H1 (cell line): ENCODE measurements at regions not wholly inside any gene's neighbourhood (a gene's known extent, or its start where the extent isn't known, plus 50 kb on each side); places are given as distances from the start of the nearest gene placed in this dataset.

Experiments
- CTCF ChIA-PET: fragments of 300-600 bp; sonication (Branson Sonifier 250); formaldehyde crosslinking; loops from one replicate; lab custom pipeline; 2021; ENCODE audit not compliant: partially characterized antibody; lab: Charles Lee
- POLR2A ChIA-PET: fragments of 300-600 bp; sonication (Branson Sonifier 250); formaldehyde crosslinking; loops from one replicate; lab custom pipeline; 2021; ENCODE audit warnings: inconsistent platforms; ENCODE audit not compliant: partially characterized antibody; lab: Charles Lee
- DNase-seq, 2 experiments: peaks; one replicate each; pipeline versions ENCODE4 v3.0.0 to v3.0.0-alpha.2; 2010 to 2022; ENCODE audit warnings: low spot score in 2 of 2, low read depth in 1 of 2, mixed read lengths in 1 of 2
- FAIRE-seq: peaks from 2 replicates; lab custom pipeline; 2011; peaks lifted over from hg19 to GRCh38; lab: Jason Lieb, UNC
- H2AFZ ChIP-seq: 2 replicates; pipeline ENCODE4 v1.8.1; 2012; ENCODE audit warnings: low read length, inconsistent platforms
- H2AK5ac ChIP-seq: 2 replicates; pipeline ENCODE4 v1.6.1; 2013; ENCODE audit warnings: low read depth, low read length
- H2BK120ac ChIP-seq: replicated peaks from 2 replicates; pipeline ENCODE3; 2013; ENCODE audit warnings: low read depth, low read length, inconsistent platforms
- H2BK12ac ChIP-seq: 2 replicates; pipeline ENCODE4 v1.6.1; 2013; ENCODE audit warnings: low read depth, low read length
- H2BK15ac ChIP-seq: 2 replicates; pipeline ENCODE4 v1.6.1; 2013; ENCODE audit warnings: low read length
- H2BK20ac ChIP-seq: 2 replicates; pipeline ENCODE4 v1.6.1; 2013; ENCODE audit warnings: low read length
- H2BK5ac ChIP-seq: 2 replicates; pipeline ENCODE4 v1.6.1; 2013; ENCODE audit warnings: low read depth, low read length
- H3K14ac ChIP-seq: 2 replicates; pipeline ENCODE4 v1.6.1; 2013; ENCODE audit warnings: inconsistent platforms; ENCODE audit not compliant: insufficient read length
- H3K18ac ChIP-seq: 2 replicates; pipeline ENCODE4 v1.6.1; 2013; ENCODE audit warnings: low read length; ENCODE audit errors: extremely low read depth
- H3K23ac ChIP-seq: 2 replicates; pipeline ENCODE4 v1.6.1; 2013; ENCODE audit warnings: inconsistent platforms; ENCODE audit not compliant: insufficient read length
- H3K23me2 ChIP-seq: 2 replicates; pipeline ENCODE4 v1.6.1; 2013; ENCODE audit warnings: low read depth, low read length
- H3K27ac ChIP-seq: 2 replicates; pipeline ENCODE4 v1.6.1; 2011; ENCODE audit warnings: low read depth, low read length, inconsistent platforms
- H3K27me3 ChIP-seq, 4 experiments: replicated peaks in 1 of 4; 1 replicate in 1 of 4; 2 replicates in 3 of 4; pipeline versions ENCODE4 v1.6.1 to v1.8.1; 2011 to 2013; ENCODE audit warnings: low read length in 3 of 4, mild to moderate bottlenecking in 3 of 4, inconsistent platforms in 2 of 4, mixed read lengths in 2 of 4, moderate library complexity in 1 of 4; ENCODE audit not compliant: control insufficient read depth in 3 of 4, insufficient read depth in 3 of 4; ENCODE audit errors: extremely low read depth in 1 of 4
- H3K36me3 ChIP-seq, 4 experiments: 2 replicates each; pipeline versions ENCODE4 v1.6.1 to v1.8.1; 2011 to 2013; ENCODE audit warnings: mild to moderate bottlenecking in 4 of 4, low read length in 3 of 4, moderate library complexity in 2 of 4, control low read depth in 1 of 4, inconsistent platforms in 1 of 4; ENCODE audit not compliant: insufficient read depth in 4 of 4, control insufficient read depth in 2 of 4
- H3K4ac ChIP-seq: replicated peaks from 2 replicates; pipeline ENCODE3; 2013; ENCODE audit warnings: low read length, low read depth, mixed read lengths, inconsistent platforms; ENCODE audit not compliant: insufficient read length
- H3K4me1 ChIP-seq, 4 experiments: replicated peaks in 1 of 4; 1 replicate in 1 of 4; 2 replicates in 3 of 4; pipeline versions ENCODE4 v1.6.1 to v1.8.1; 2011 to 2013; ENCODE audit warnings: low read length in 3 of 4, inconsistent platforms in 2 of 4, mixed read lengths in 1 of 4; ENCODE audit not compliant: insufficient read depth in 4 of 4, control insufficient read depth in 3 of 4
- H3K4me2 ChIP-seq, 2 experiments: 2 replicates each; pipeline versions ENCODE4 v1.6.1 to v1.8.1; 2011 to 2013; ENCODE audit warnings: low read depth in 2 of 2, low read length in 2 of 2, control low read depth in 1 of 2, inconsistent platforms in 1 of 2, mild to moderate bottlenecking in 1 of 2; ENCODE audit not compliant: insufficient read depth in 1 of 2
- H3K4me3 ChIP-seq, 4 experiments: fragments of 200-600, 300-600 bp in 1 of 4; sonication (generic), shearing (Covaris generic), sonication (Bioruptor Twin) in 1 of 4; 2 replicates each; pipeline versions ENCODE4 v1.5.1 to v1.8.1; 2011 to 2016; ENCODE audit warnings: low read length in 4 of 4, low read depth in 3 of 4, control low read depth in 2 of 4, inconsistent platforms in 2 of 4, mild to moderate bottlenecking in 2 of 4, mixed read lengths in 1 of 4, moderate library complexity in 1 of 4; ENCODE audit not compliant: insufficient read depth in 2 of 4; ENCODE audit errors: extremely low read depth in 1 of 4
- H3K56ac ChIP-seq: replicated peaks from 2 replicates; pipeline ENCODE3; 2013; ENCODE audit warnings: low read depth, mild to moderate bottlenecking, mixed read lengths, low read length, inconsistent platforms; ENCODE audit not compliant: insufficient read length
- H3K79me1 ChIP-seq: 2 replicates; pipeline ENCODE4 v1.6.1; 2013; ENCODE audit warnings: low read depth, low read length, control low read depth
- H3K79me2 ChIP-seq, 2 experiments: 2 replicates each; pipeline versions ENCODE4 v1.6.1 to v1.8.1; 2012 to 2013; ENCODE audit warnings: low read length in 2 of 2, mild to moderate bottlenecking in 2 of 2, inconsistent platforms in 1 of 2; ENCODE audit not compliant: insufficient read depth in 2 of 2, control insufficient read depth in 1 of 2
- H3K9ac ChIP-seq, 4 experiments: replicated peaks in 1 of 4; 1 replicate in 1 of 4; 2 replicates in 3 of 4; pipeline versions ENCODE4 v1.6.1 to v1.8.1; 2011 to 2013; ENCODE audit warnings: low read depth in 3 of 4, low read length in 3 of 4, control low read depth in 2 of 4, mild to moderate bottlenecking in 2 of 4, moderate library complexity in 2 of 4, inconsistent platforms in 1 of 4; ENCODE audit errors: extremely low read depth in 1 of 4
- H3K9me3 ChIP-seq, 2 experiments: 2 replicates each; pipeline versions ENCODE4 v1.6.1 to v1.8.1; 2012 to 2013; ENCODE audit warnings: mild to moderate bottlenecking in 2 of 2, moderate library complexity in 2 of 2, control low read depth in 1 of 2, inconsistent platforms in 1 of 2, low read depth in 1 of 2, low read length in 1 of 2, mixed read lengths in 1 of 2; ENCODE audit not compliant: insufficient read depth in 2 of 2
- H4K20me1 ChIP-seq, 2 experiments: replicated peaks in 1 of 2; 2 replicates each; pipeline versions ENCODE3 to v1.8.1; 2011 to 2013; ENCODE audit warnings: inconsistent platforms in 2 of 2, low read length in 2 of 2, mild to moderate bottlenecking in 1 of 2; ENCODE audit not compliant: insufficient read depth in 2 of 2, control insufficient read depth in 1 of 2
- H4K5ac ChIP-seq: 2 replicates; pipeline ENCODE4 v1.6.1; 2013; ENCODE audit warnings: low read length, low read depth, mixed read lengths, inconsistent platforms; ENCODE audit not compliant: insufficient read length
- H4K8ac ChIP-seq: 2 replicates; pipeline ENCODE4 v1.8.0; 2013; ENCODE audit warnings: mild to moderate bottlenecking, moderate library complexity, low read length, inconsistent platforms; ENCODE audit not compliant: insufficient read depth; ENCODE audit errors: extremely low read depth
- H4K91ac ChIP-seq: replicated peaks from 2 replicates; pipeline ENCODE3; 2013; ENCODE audit warnings: low read length, mixed read lengths, inconsistent platforms; ENCODE audit not compliant: insufficient read length
- BCL11A ChIP-seq, 2 experiments: IDR thresholded peaks; one replicate each; pipeline ENCODE4 v1.6.1; 2011; ENCODE audit warnings: low read depth in 2 of 2, low read length in 2 of 2, mild to moderate bottlenecking in 2 of 2
- EP300 ChIP-seq, 2 experiments: IDR thresholded peaks; 1 replicate in 1 of 2; 2 replicates in 1 of 2; pipeline ENCODE4 v1.6.1; 2011 to 2012; ENCODE audit warnings: low read depth in 2 of 2, low read length in 2 of 2, mild to moderate bottlenecking in 2 of 2, borderline replicate concordance in 1 of 2, inconsistent platforms in 1 of 2, moderate library complexity in 1 of 2
- FOSL1 ChIP-seq: IDR thresholded peaks from 2 replicates; pipeline ENCODE4 v1.6.1; 2011; ENCODE audit warnings: mild to moderate bottlenecking, low read depth, low read length, moderate library complexity; ENCODE audit not compliant: insufficient read depth
- POU5F1 ChIP-seq: IDR thresholded peaks from 2 replicates; pipeline ENCODE4 v1.6.1; 2011; ENCODE audit warnings: low read depth, mild to moderate bottlenecking, low read length, moderate library complexity
- RAD21 ChIP-seq, 2 experiments: IDR thresholded peaks in 1 of 2; conservative IDR thresholded peaks in 1 of 2; 2 replicates each; pipeline ENCODE4 v1.6.1; 2011; ENCODE audit warnings: low read depth in 2 of 2, low read length in 2 of 2, improper control_type of control experiment in 1 of 2, inconsistent platforms in 1 of 2, mild to moderate bottlenecking in 1 of 2, moderate library complexity in 1 of 2
- SIRT6 ChIP-seq: IDR thresholded peaks from one replicate; pipeline ENCODE4 v1.7.1; 2012; ENCODE audit warnings: low read length, inconsistent platforms
- TCF12 ChIP-seq: IDR thresholded peaks from 2 replicates; pipeline ENCODE4 v1.6.1; 2011; ENCODE audit warnings: low read depth, mild to moderate bottlenecking, low read length
- WGBS, 2 experiments: shearing (Covaris generic) in 1 of 2; methylation state at CpG; one replicate each; pipeline versions ENCODE4 v1.1.6 to v1.1.7; 2013 to 2015; ENCODE audit warnings: low lambda C conversion rate in 2 of 2, mixed read lengths in 2 of 2, inconsistent platforms in 1 of 2, low coverage in 1 of 2, missing lambda C conversion rate in 1 of 2; ENCODE audit not compliant: insufficient replicate concordance in 2 of 2, insufficient coverage in 1 of 2, insufficient read length in 1 of 2; ENCODE audit errors: extremely low coverage in 1 of 2, missing lambda C conversion rate in 1 of 2; 5-methylcytosine and 5-hydroxymethylcytosine counted together
- TF ChIP-seq, protein P1 (sequence below), 3 experiments: IDR thresholded peaks; 1 replicate in 2 of 3; 2 replicates in 1 of 3; pipeline versions ENCODE4 v1.5.1 to v1.6.1; 2011; ENCODE audit warnings: low read length in 3 of 3, mild to moderate bottlenecking in 3 of 3, inconsistent platforms in 2 of 3, low read depth in 1 of 3, moderate library complexity in 1 of 3; ENCODE audit not compliant: insufficient read depth in 1 of 3; ENCODE audit errors: control extremely low read depth in 1 of 3

GRCh38 chr12:16685107-16685506 lies 79.1 kb upstream of the LMO3 start:
- Histone ChIP-seq H2BK120ac (no peak overlapping the region), H4K20me1 (no peaks in the 10 kb centered on the region), H3K56ac (no peak overlapping the region), H4K8ac (no peak overlapping the region), H3K9me3 (no peaks in the 10 kb centered on the region), H2BK15ac (no peak overlapping the region), H3K18ac (no peak overlapping the region), H3K9ac (no peak overlapping the region), H3K4me2 (no peak overlapping the region), H4K5ac (no peak overlapping the region), H2BK20ac (no peak overlapping the region), H3K4ac (no peak overlapping the region), H2AFZ (no peak overlapping the region), H3K27ac (no peak overlapping the region), H3K23me2 (no peaks in the 10 kb centered on the region), H3K4me3 (no peak overlapping the region), H2BK5ac (no peak overlapping the region), H3K36me3 (no peaks in the 10 kb centered on the region), H4K91ac (no peak overlapping the region), H3K79me1 (no peaks in the 10 kb centered on the region), H2AK5ac (no peak overlapping the region), H3K27me3 (no peaks in the 10 kb centered on the region), H3K4me1 (no peaks in the 10 kb centered on the region), H3K14ac (no peak overlapping the region), H2BK12ac (no peak overlapping the region), H3K23ac (no peak overlapping the region), H3K79me2 (no peaks in the 10 kb centered on the region)
- 81% methylated on average over 4 of the region's 4 CpGs; no CpG with 5 or more reads in 1 of the 2 experiments for WGBS, 2 experiments
- DNase-seq (no peak), FAIRE-seq (no peak)
- ChIA-PET CTCF (interaction anchor here (0.7 to 2.2 kb wide), 20 partner anchors 9 to 537 kb away, joined by 3 to 8 read pairs (median 4); partner anchors contain the start of genes LMO3 and MGST1), POLR2A (no interaction called here)
- no peak for TF ChIP-seq TCF12
- no peak for TF ChIP-seq EP300 (IDR thresholded peaks at IDR 0.05; ENCODE audit: borderline replicate concordance in 1 of 2, low read depth in 2 of 2, low read length in 2 of 2)
- no peak for TF ChIP-seq FOSL1
- TF ChIP-seq SIRT6: no peak
- TF ChIP-seq RAD21 (IDR thresholded peaks at IDR 0.05 in 1 of 2, conservative IDR thresholded peaks at IDR 0.05 in 1 of 2; ENCODE audit: low read depth in 2 of 2, low read length in 2 of 2): peak; percentile 56 to 59
- TF ChIP-seq POU5F1: no peak
- no peak for TF ChIP-seq BCL11A (IDR thresholded peaks at IDR 0.05; ENCODE audit: low read depth in 2 of 2, low read length in 2 of 2)
- TF ChIP-seq, protein P1, sequence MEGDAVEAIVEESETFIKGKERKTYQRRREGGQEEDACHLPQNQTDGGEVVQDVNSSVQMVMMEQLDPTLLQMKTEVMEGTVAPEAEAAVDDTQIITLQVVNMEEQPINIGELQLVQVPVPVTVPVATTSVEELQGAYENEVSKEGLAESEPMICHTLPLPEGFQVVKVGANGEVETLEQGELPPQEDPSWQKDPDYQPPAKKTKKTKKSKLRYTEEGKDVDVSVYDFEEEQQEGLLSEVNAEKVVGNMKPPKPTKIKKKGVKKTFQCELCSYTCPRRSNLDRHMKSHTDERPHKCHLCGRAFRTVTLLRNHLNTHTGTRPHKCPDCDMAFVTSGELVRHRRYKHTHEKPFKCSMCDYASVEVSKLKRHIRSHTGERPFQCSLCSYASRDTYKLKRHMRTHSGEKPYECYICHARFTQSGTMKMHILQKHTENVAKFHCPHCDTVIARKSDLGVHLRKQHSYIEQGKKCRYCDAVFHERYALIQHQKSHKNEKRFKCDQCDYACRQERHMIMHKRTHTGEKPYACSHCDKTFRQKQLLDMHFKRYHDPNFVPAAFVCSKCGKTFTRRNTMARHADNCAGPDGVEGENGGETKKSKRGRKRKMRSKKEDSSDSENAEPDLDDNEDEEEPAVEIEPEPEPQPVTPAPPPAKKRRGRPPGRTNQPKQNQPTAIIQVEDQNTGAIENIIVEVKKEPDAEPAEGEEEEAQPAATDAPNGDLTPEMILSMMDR (IDR thresholded peaks at IDR 0.05; ENCODE audit: control extremely low read depth in 1 of 3, insufficient read depth in 1 of 3, low read depth in 1 of 3, low read length in 3 of 3): peak in 2 of 3 experiments; percentile 7 to 25; a peak in 2 of 4 replicates
